ENCODE measurements at regions not wholly inside any gene's neighbourhood (a gene's known extent, or its start where the extent isn't known, plus 50 kb on each side); places are given as distances from the start of the nearest gene placed in this dataset.

GRCh38 chr20:54759589-54759988, 284.2 kb downstream of the DOK5 start:
- TF ChIP-seq, protein P1, sequence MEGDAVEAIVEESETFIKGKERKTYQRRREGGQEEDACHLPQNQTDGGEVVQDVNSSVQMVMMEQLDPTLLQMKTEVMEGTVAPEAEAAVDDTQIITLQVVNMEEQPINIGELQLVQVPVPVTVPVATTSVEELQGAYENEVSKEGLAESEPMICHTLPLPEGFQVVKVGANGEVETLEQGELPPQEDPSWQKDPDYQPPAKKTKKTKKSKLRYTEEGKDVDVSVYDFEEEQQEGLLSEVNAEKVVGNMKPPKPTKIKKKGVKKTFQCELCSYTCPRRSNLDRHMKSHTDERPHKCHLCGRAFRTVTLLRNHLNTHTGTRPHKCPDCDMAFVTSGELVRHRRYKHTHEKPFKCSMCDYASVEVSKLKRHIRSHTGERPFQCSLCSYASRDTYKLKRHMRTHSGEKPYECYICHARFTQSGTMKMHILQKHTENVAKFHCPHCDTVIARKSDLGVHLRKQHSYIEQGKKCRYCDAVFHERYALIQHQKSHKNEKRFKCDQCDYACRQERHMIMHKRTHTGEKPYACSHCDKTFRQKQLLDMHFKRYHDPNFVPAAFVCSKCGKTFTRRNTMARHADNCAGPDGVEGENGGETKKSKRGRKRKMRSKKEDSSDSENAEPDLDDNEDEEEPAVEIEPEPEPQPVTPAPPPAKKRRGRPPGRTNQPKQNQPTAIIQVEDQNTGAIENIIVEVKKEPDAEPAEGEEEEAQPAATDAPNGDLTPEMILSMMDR (conservative IDR thresholded peaks at IDR 0.05): no peak
- no peak for TF ChIP-seq ZFX (IDR thresholded peaks at IDR 0.05)
